ENCODE measurements at regions not wholly inside any gene's neighbourhood (a gene's known extent, or its start where the extent isn't known, plus 50 kb on each side); places are given as distances from the start of the nearest gene placed in this dataset.

- Histone ChIP-seq H3K27me3 (replicated peaks; ENCODE audit: control insufficient read depth, insufficient read depth, low read length) (no peaks in the 10 kb centered on the region; the same call in 1 of the 2 replicates), H3K36me3 (ENCODE audit: control insufficient read depth, insufficient read depth, low read length) (no peaks in the 10 kb centered on the region), H3K4me3 (replicated peaks; ENCODE audit: low read depth, low read length) (no peak overlapping the region)
- TF ChIP-seq CTCF (IDR thresholded peaks at IDR 0.05; ENCODE audit: insufficient read depth, low read length, poor library complexity, severe bottlenecking), result no peak
- DNase-seq (ENCODE audit: extremely low read depth, insufficient read length), result no peak
Measured at GRCh38 chr16:86306011-86306644, 204.2 kb upstream of the FOXF1 start.

- no peaks in the 10 kb centered on the region for H3K36me3 ChIP-seq (ENCODE audit: control insufficient read depth, insufficient read depth, low read length)
- H3K4me3 ChIP-seq (replicated peaks; ENCODE audit: low read depth, low read length), result no peak overlapping the region
- DNase-seq (ENCODE audit: extremely low read depth, insufficient read length), result no peak
- no peak for TF ChIP-seq CTCF (IDR thresholded peaks at IDR 0.05; ENCODE audit: insufficient read depth, low read length, poor library complexity, severe bottlenecking)
- no peaks in the 10 kb centered on the region; the same call in 1 of the 2 replicates for H3K27me3 ChIP-seq (replicated peaks; ENCODE audit: control insufficient read depth, insufficient read depth, low read length)
Measured at GRCh38 chr16:86306811-86307513, 203.4 kb upstream of the FOXF1 start.

GRCh38 chr16:86307514-86307903 is 202.8 kb upstream of the FOXF1 start:
- H3K4me3 ChIP-seq (replicated peaks; ENCODE audit: low read depth, low read length), result no peak overlapping the region
- H3K27me3 ChIP-seq (replicated peaks; ENCODE audit: control insufficient read depth, insufficient read depth, low read length), result no peaks in the 10 kb centered on the region; the same call in 1 of the 2 replicates
- no peak for DNase-seq (ENCODE audit: extremely low read depth, insufficient read length)
- no peak for TF ChIP-seq CTCF (IDR thresholded peaks at IDR 0.05; ENCODE audit: insufficient read depth, low read length, poor library complexity, severe bottlenecking)
- no peaks in the 10 kb centered on the region for H3K36me3 ChIP-seq (ENCODE audit: control insufficient read depth, insufficient read depth, low read length)

GRCh38 chr16:86308514-86308913 is 201.8 kb upstream of the FOXF1 start:
- DNase-seq (ENCODE audit: extremely low read depth, insufficient read length), result no peak
- no peak overlapping the region for H3K4me3 ChIP-seq (replicated peaks; ENCODE audit: low read depth, low read length)
- no peaks in the 10 kb centered on the region; the same call in 1 of the 2 replicates for H3K27me3 ChIP-seq (replicated peaks; ENCODE audit: control insufficient read depth, insufficient read depth, low read length)
- TF ChIP-seq CTCF (IDR thresholded peaks at IDR 0.05; ENCODE audit: insufficient read depth, low read length, poor library complexity, severe bottlenecking), result no peak
- no peaks in the 10 kb centered on the region for H3K36me3 ChIP-seq (ENCODE audit: control insufficient read depth, insufficient read depth, low read length)

- no peaks in the 10 kb centered on the region for H3K27me3 ChIP-seq (replicated peaks; ENCODE audit: control insufficient read depth, insufficient read depth, low read length)
- DNase-seq (ENCODE audit: extremely low read depth, insufficient read length), result no peak
- no peak for TF ChIP-seq CTCF (IDR thresholded peaks at IDR 0.05; ENCODE audit: insufficient read depth, low read length, poor library complexity, severe bottlenecking)
- no peaks in the 10 kb centered on the region for H3K36me3 ChIP-seq (ENCODE audit: control insufficient read depth, insufficient read depth, low read length)
- no peak overlapping the region for H3K4me3 ChIP-seq (replicated peaks; ENCODE audit: low read depth, low read length)
Measured at GRCh38 chr16:86313631-86314030, 196.7 kb upstream of the FOXF1 start.

Data from GM06990 (cell line).